K562 (cell line): ENCODE measurements at regions not wholly inside any gene's neighbourhood (a gene's known extent, or its start where the extent isn't known, plus 50 kb on each side); places are given as distances from the start of the nearest gene placed in this dataset.

ENCODE experiments used
- ATAC-seq: fragments of 200-7000 bp; cut with Tn5 transposase; 3 replicates; pipeline ENCODE4 v1.9.1; 2020; ENCODE audit warnings: moderate library complexity
- BruUV-seq: library from RNA; stranded (reverse); fragments of 400-500 nt; replicated peaks from 2 replicates; lab custom pipeline; 2021; lab: Mats Ljungman, UMichigan
- CTCF ChIA-PET: fragments of 300-600 bp; formaldehyde crosslinking; extraction: SDS; loops from one replicate; lab custom pipeline; 2021; ENCODE audit warnings: low intra/inter-chr PET ratio; lab: Yijun Ruan, JAX
- POLR2A ChIA-PET: fragments of 300-600, 350-650 bp; sonication (Branson Sonifier 250); formaldehyde crosslinking; extraction: SDS; loops from one replicate; lab custom pipeline; 2021; ENCODE audit warnings: antibody characterized with exemption, inconsistent platforms; lab: Yijun Ruan, JAX
- DNase-seq, 4 experiments: peaks; one replicate each; pipeline versions ENCODE4 v3.0.0 to v3.0.0-alpha.2; 2011 to 2018; ENCODE audit warnings: low spot score in 3 of 4, mixed read lengths in 3 of 4; ENCODE audit errors: extremely low read depth in 1 of 4
- FAIRE-seq: peaks from 2 replicates; lab custom pipeline; 2011; peaks lifted over from hg19 to GRCh38; lab: Jason Lieb, UNC
- H2AFZ ChIP-seq: 2 replicates; pipeline ENCODE4 v1.6.0; 2011; ENCODE audit warnings: low read depth, low read length, control low read depth, inconsistent platforms
- H3K27ac ChIP-seq: fragments of 200-600 bp; 3 replicates; pipeline ENCODE4 v1.8.0; 2011; ENCODE audit warnings: low read depth, mild to moderate bottlenecking, control low read depth, inconsistent platforms, low read length, moderate library complexity, mixed read lengths; ENCODE audit errors: extremely low read depth
- H3K27me3 ChIP-seq, 2 experiments: fragments of 300-600 bp in 1 of 2; 2 replicates in 1 of 2; 3 replicates in 1 of 2; pipeline versions ENCODE4 v1.6.0 to v1.8.0; 2011; ENCODE audit warnings: inconsistent platforms in 2 of 2, low read length in 2 of 2, mild to moderate bottlenecking in 1 of 2, mixed read lengths in 1 of 2, moderate library complexity in 1 of 2; ENCODE audit not compliant: control insufficient read depth in 2 of 2, insufficient read depth in 2 of 2
- H3K36me3 ChIP-seq: fragments of 300-600 bp; 3 replicates; pipeline ENCODE4 v1.8.0; 2011; ENCODE audit warnings: mild to moderate bottlenecking, low read length, inconsistent platforms; ENCODE audit not compliant: control insufficient read depth, insufficient read depth
- H3K4me1 ChIP-seq, 2 experiments: fragments of 200-600 bp in 1 of 2; replicated peaks in 1 of 2; 2 replicates in 1 of 2; 3 replicates in 1 of 2; pipeline versions ENCODE4 v1.5.1 to v1.8.0; 2011; ENCODE audit warnings: inconsistent platforms in 2 of 2, low read length in 2 of 2, mild to moderate bottlenecking in 1 of 2, mixed read lengths in 1 of 2, moderate library complexity in 1 of 2; ENCODE audit not compliant: control insufficient read depth in 2 of 2, insufficient read depth in 2 of 2
- H3K4me2 ChIP-seq: 2 replicates; pipeline ENCODE4 v1.6.1; 2011; ENCODE audit warnings: low read length, control low read depth, inconsistent platforms, mixed read lengths; ENCODE audit not compliant: insufficient read depth
- H3K4me3 ChIP-seq: fragments of 200-600 bp; sonication (generic), shearing (Covaris generic); 2 replicates; pipeline ENCODE4 v1.5.1; 2016; ENCODE audit warnings: control low read depth, inconsistent platforms
- H3K79me2 ChIP-seq: fragments of 200-600 bp; 3 replicates; pipeline ENCODE4 v1.8.0; 2011; ENCODE audit warnings: low read length, inconsistent platforms; ENCODE audit not compliant: control insufficient read depth, insufficient read depth
- H3K9ac ChIP-seq, 2 experiments: 2 replicates each; pipeline versions ENCODE4 v1.6.0 to v1.6.1; 2011; ENCODE audit warnings: low read depth in 2 of 2, low read length in 2 of 2, control low read depth in 1 of 2, inconsistent platforms in 1 of 2, mild to moderate bottlenecking in 1 of 2, mixed read lengths in 1 of 2; ENCODE audit not compliant: insufficient read depth in 1 of 2
- H3K9me1 ChIP-seq: one replicate; pipeline ENCODE4 v1.6.0; 2011; ENCODE audit warnings: inconsistent platforms, mild to moderate bottlenecking, low read length, moderate library complexity; ENCODE audit not compliant: control insufficient read depth, insufficient read depth
- H3K9me3 ChIP-seq: replicated peaks from 2 replicates; pipeline ENCODE4 v1.5.1; 2011; ENCODE audit warnings: low read depth, low read length, inconsistent platforms; ENCODE audit not compliant: control insufficient read depth, insufficient read depth
- H4K20me1 ChIP-seq: replicated peaks from 2 replicates; pipeline ENCODE4 v1.6.1; 2011; ENCODE audit warnings: low read length, inconsistent platforms, mixed read lengths; ENCODE audit not compliant: control insufficient read depth, insufficient read depth
- CLOCK ChIP-seq: fragments of 250-450 bp; sonication (Bioruptor Pico); IDR thresholded peaks from 2 replicates; pipeline ENCODE4 v1.4.0; 2020; ENCODE audit warnings: mild to moderate bottlenecking, moderate library complexity, borderline replicate concordance
- RBBP5 ChIP-seq: fragments of 200-600 bp; sonication (generic); IDR thresholded peaks from 2 replicates; pipeline ENCODE4 v1.6.1; 2012; ENCODE audit warnings: borderline replicate concordance, mild to moderate bottlenecking, low read length, control low read depth, inconsistent platforms; ENCODE audit not compliant: insufficient read depth, poor library complexity, severe bottlenecking
- SETDB1 ChIP-seq: IDR thresholded peaks from one replicate; pipeline ENCODE4 v1.6.1; 2012; ENCODE audit warnings: low read length, control low read depth, inconsistent platforms
- ZNF175 ChIP-seq: fragments of 200-800 bp; sonication (Bioruptor generic); IDR thresholded peaks from 2 replicates; pipeline ENCODE4 v1.6.1; 2016; ENCODE audit warnings: low read depth, mild to moderate bottlenecking, missing genetic modification characterization, missing compliant biosample characterization
- WGBS: fragments of 100-300 bp; shearing (Covaris generic); methylation state at CpG from one replicate; pipeline ENCODE4 v1.1.6; 2016; ENCODE audit warnings: low coverage, mixed read lengths; ENCODE audit not compliant: insufficient coverage; ENCODE audit errors: missing lambda C conversion rate; 5-methylcytosine and 5-hydroxymethylcytosine counted together
- in situ Hi-C: fragments of 300-500 bp; cut with MboI; formaldehyde crosslinking; loops from 4 replicates; pipeline ENCODE4 v1.15.0; 2018; ENCODE audit warnings: inconsistent platforms, mixed read lengths
- intact Hi-C: fragments of 100-400 bp; cut with micrococcal nuclease; formaldehyde crosslinking; loops from 2 replicates; pipeline ENCODE4 v1.14.2; 2022

GRCh38 chr15:85967553-85967952, 112.1 kb upstream of the AGBL1 start:
- H3K4me1 ChIP-seq, result no peaks in the 10 kb centered on the region
- H3K9me3 ChIP-seq, result no peaks in the 10 kb centered on the region
- DNase-seq, result no peak
- no peak overlapping the region for H3K27ac ChIP-seq
- H3K9me1 ChIP-seq, result no peaks in the 10 kb centered on the region
- H3K4me3 ChIP-seq, result no peak overlapping the region
- in situ Hi-C loops, result no loop called here
- H3K36me3 ChIP-seq, result no peaks in the 10 kb centered on the region
- POLR2A ChIA-PET, result no interaction called here
- H3K4me2 ChIP-seq, result no peak overlapping the region
- WGBS, result 0% methylated on average over 2 of the region's 2 CpGs
- H3K79me2 ChIP-seq, result no peaks in the 10 kb centered on the region
- TF ChIP-seq SETDB1 (no peak), CLOCK (CRISPR knock-in tag) (no peak), RBBP5 (no peak), ZNF175 (CRISPR knock-in tag) (no peak)
- TF ChIP-seq, all 486 proteins: peak for 0
- no TSS peak for BruUV-seq
- no peaks in the 10 kb centered on the region for H4K20me1 ChIP-seq
- ATAC-seq (no peak), FAIRE-seq (no peak)
- H2AFZ ChIP-seq, result no peak overlapping the region
- intact Hi-C loops, result no loop called here
- CTCF ChIA-PET, result no interaction called here
- H3K9ac ChIP-seq, result no peak overlapping the region
- no peaks in the 10 kb centered on the region for H3K27me3 ChIP-seq
